Head of caudate nucleus (tissue), 42 donors: ENCODE measurements at regions not wholly inside any gene's neighbourhood (a gene's known extent, or its start where the extent isn't known, plus 50 kb on each side); places are given as distances from the start of the nearest gene placed in this dataset.

Source experiments
- DNase-seq, 42 donors: peaks; one replicate each; pipeline versions ENCODE4 v3.0.0 to v3.0.0-alpha.2; 2020 to 2021; ENCODE audit warnings: mixed read lengths in 7 of 42
- intact Hi-C: fragments of 100-400 bp; cut with DNase I; formaldehyde crosslinking; loops from one replicate; pipeline ENCODE4 v1.15.0; 2022

DNA sequence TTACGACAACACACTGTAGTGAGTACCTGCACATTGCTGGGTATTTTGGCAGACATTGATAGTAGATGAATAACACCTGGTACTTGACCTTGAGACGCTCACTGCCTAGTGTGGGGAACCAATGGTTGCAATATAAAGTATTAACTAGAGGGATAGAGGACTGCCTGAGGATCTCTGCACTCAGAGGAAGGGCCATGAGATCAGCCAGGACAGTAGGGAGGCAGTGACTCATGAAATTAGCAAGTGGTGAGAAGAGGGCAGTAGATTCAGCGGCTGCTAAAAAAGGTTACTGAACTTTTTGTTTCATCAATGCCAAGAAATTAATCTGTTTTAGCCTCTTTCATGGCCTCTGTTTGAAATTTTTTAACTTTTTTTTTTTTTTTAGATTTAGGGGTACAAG lies 250.8 kb upstream of the TCF4 start:
- intact Hi-C loops, result no loop called here

DNA sequence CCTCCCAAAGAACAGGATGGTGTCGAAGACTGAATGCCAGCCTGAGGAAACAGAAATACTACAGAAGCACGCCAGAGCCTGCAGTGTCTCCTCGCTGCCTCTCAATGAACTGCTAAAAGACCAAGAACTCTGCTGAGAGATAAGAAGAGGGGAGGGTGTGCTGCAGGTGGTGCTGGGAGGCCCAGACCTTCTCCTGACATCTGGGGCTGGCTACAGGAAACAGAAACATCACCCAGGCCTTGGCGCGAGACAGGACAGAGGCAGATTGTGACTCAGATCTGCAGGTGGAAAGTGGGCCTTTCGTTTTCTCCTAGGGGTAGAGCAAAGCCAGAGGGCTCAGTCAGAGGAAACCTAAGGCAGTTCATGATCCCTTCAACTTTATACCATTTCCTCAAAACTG lies 250.3 kb upstream of the TCF4 start:
- intact Hi-C loops, result no loop called here
- DNase-seq, result no peak

More for the DNA sequence above, 250.8 kb upstream of the TCF4 start:
- DNase-seq, result no peak

- no peak for DNase-seq
- intact Hi-C loops, result no loop called here
Measured at GRCh38 chr18:55833543-55833942, 245.6 kb upstream of the TCF4 start.

DNA sequence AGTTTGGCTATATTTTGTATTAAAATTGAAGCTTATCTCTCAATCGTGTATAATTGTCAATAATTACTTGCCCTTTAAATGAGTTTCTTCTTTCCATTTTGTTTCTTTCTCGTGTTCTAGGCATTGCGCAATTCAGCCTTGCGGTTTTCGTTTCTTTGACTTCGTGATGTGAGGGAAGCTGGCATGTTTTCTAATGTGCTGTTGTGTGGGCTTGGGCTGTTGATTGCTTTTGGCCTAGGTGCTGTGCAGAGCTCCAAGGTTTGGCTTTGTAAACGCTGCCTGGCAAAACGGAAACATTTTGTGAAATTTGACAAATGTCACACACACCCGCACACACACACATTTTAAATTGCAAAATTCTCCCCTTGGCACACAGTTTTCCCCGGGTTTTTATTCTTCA lies 242.6 kb upstream of the TCF4 start:
- intact Hi-C loops, result no loop called here
- DNase-seq, result no peak

DNA sequence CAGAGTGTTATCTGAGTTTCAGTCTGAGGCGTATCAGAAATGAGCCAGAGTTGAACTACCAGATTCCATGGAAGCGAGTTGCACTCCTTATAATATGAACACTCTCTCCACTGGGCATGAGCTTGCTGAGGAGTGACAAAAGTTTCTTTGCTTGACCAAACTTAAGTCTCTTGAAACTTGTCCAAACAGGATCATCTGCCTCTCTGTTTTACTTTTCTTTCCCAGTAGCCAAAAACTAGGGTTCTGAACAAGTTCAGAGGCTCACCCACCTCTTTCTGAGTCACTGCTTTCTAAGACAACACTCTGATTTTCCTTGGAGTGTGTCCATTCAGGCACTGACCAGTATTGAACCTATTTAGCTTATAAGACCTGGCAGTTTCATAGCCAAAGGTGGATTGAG lies 233.2 kb upstream of the TCF4 start:
- intact Hi-C loops, result no loop called here
- DNase-seq, result no peak

GRCh38 chr18:55819448-55819847 lies 231.5 kb upstream of the TCF4 start:
- intact Hi-C loops, result no loop called here

DNA sequence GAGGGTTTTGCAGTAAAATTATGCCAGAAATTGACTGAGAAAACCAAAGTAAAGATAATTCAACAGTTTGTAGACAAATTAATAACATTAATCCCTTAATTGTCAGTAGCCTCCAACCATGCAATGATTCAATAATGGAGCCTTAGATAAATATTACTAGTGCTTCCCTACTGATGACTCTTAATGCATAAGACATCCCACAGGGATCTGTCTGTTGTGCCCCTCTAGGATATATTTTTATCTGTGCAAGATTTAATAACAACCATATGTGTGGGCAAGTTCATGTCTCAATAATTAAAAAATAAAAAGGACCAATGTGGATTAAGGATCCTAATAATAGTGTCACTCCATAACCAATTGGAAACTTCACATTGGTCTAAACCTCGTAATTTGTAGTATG lies 230.3 kb upstream of the TCF4 start:
- DNase-seq, result no peak
- intact Hi-C loops, result no loop called here

More at GRCh38 chr18:55819448-55819847, 231.5 kb upstream of the TCF4 start:
- no peak for DNase-seq

- intact Hi-C loops, result no loop called here
- DNase-seq, result no peak
Measured at GRCh38 chr18:55811925-55812324, 223.9 kb upstream of the TCF4 start.

DNA sequence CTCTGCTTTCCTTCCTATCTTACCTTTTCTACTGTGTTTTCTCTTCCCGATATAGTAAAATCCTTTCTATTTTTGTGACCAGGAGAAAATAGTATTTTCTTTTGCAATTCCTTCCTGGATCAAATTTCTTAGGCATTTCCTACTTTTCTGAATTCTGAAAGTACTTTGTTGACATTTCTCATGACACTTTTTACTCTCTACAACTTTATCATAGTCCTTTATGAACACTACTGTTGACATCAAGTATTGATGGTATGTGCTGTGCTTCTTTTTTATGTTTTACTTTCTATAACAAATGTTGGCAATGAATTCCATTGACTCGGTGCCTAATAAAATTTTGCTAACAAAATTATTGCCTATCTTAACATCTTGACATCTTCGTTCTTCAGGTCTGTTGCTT lies 217.7 kb upstream of the TCF4 start:
- no peak for DNase-seq
- intact Hi-C loops, result no loop called here

DNA sequence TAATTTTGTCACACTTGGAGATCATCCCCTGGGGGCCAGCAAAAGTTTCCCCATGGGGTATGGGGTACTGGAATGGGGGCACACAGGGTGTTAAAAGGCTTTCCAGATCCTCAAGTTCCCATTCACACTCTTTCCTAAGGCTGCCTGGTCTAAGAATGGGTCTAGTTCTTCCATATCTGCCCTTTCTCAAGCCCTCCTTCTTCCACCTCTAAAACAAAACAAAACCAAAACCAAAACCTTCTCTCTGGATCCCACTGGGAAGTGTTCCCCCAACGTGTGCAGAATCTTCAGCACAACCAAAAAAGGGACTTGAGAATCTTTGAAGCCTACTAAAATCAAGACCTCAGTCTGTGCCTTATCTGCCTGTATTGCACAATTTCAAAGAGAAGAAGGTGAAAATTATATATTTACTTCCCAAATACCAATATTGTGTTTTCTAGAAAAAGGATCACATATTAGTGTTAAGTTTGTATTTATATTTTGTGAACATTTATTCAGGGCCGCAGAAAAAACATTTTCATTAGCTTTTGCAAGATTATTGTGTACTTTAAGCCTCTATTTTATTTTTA lies 207.2 kb upstream of the TCF4 start:
- DNase-seq, result no peak
- intact Hi-C loops, result no loop called here

DNA sequence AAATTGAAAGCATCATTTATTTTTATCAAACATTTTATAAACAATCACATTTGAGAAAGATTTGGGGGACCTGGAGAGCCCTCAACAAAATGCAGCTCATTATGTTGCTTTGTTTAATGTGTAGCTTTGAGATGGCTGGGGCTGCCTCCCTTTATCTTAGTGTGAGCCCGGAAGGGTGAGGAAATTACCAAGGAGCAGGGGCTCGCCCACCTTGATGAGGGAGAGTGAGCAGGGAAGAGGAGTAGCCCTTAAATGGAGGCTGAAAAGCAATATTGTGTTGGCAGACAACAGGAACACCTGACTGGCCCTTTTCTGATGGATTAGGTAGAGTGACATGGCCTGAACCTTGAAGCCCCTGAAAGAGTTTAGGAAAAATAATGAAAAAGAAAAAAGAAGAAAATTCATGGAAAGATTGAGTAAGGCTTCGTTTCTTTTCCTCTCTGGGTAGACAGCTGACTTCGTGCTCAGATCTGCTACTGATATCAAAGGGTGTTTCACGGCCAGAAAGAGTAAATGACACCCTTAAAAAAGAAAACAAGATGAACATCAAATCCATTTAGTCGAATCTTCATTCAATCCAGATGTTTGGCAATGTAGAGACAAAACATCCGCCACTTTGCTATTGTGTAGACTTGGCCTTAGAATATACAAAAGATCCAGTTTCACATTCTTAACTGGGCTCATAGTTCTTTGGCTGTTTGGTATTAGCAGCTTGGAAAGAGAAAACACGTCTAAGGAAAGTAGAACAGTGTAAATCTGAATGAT lies 206.5 kb upstream of the TCF4 start:
- no peak for DNase-seq
- intact Hi-C loops, result no loop called here

DNA sequence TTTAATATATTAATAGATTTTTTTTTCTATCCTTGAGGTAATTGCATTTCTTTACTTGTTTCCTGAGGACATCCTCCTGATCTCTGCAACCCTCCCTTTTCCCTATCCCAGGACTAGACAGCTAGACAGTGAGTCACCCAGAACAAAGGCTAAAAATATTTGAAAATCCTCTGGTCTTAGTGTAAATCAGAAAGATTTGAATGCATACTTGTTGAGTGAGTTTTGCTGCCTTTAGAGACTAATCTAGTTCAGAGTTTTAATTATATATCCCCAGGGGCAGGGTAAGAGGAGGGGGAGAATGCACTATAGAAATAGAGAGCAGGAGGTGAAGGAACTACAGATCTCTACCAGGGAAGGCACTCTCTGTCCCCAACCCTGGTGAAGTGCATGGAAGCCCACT lies 202.3 kb upstream of the TCF4 start:
- DNase-seq, result no peak
- intact Hi-C loops, result no loop called here

GRCh38 chr18:55787536-55788073 lies 199.6 kb upstream of the TCF4 start:
- intact Hi-C loops, result loop anchor here (10.0 kb wide), 1 partner anchor 443 kb away; no protein-coding TSS in a partner anchor
- no peak for DNase-seq

GRCh38 chr18:55786651-55787272 lies 198.8 kb upstream of the TCF4 start:
- no peak for DNase-seq
- intact Hi-C loops, result loop anchor here (10.0 kb wide), 1 partner anchor 442 kb away; no protein-coding TSS in a partner anchor

DNA sequence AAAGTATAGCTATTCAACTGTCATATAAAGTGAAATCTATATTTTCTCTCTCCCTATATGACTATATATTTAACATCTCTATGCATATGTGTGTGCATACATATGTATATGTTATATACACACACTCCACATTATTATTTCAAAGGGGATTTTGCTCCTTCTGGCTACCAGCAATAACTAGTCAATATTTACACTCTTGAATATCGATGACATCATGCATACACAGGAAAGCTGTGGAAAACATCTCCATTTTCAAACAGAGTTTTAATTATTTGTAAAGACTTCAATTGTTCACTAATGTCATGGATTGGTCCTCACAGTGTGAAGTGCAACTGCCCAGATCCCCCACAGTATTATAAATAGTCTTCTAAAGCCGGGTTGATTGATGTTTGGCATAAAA lies 195.9 kb upstream of the TCF4 start:
- DNase-seq, result no peak
- intact Hi-C loops, result loop anchor here (5.0 to 10.0 kb wide), 3 partner anchors 192 to 439 kb away; no protein-coding TSS in a partner anchor

DNA sequence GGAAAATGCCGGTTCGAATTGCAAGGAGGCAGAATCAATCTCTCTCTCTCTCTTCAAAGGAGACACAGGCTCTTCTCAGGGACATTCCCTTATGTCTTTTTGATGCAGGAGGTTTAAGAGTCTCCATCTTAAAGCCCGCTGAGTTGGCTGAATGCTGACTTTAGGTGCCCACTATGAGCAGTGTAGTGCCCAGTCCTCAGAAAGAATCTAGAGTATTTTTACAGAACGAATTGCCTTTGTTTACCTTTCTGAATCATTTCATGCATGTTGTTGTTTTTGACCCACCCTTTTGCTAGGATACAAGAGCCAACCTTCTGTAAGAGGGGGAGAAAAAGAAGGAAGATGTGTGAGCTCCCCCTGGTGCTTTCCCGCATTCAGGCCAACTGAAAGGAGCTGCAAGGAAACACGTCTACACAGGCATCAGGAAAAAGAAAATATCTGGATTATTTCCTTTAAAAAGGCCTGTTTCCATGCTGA lies 193.5 kb upstream of the TCF4 start:
- intact Hi-C loops, result loop anchor here (5.0 to 10.0 kb wide), 3 partner anchors 189 to 437 kb away; no protein-coding TSS in a partner anchor
- DNase-seq, result peak in 41 of 42 donors; percentile 31 to 90 (median 70)

GRCh38 chr18:55780586-55781071 lies 192.6 kb upstream of the TCF4 start:
- DNase-seq, result no peak
- intact Hi-C loops, result loop anchor here (5.0 to 10.0 kb wide), 3 partner anchors 188 to 436 kb away; no protein-coding TSS in a partner anchor

GRCh38 chr18:55779691-55780585 lies 191.9 kb upstream of the TCF4 start:
- peak; percentile 11 to 83 (median 64) for DNase-seq
- intact Hi-C loops, result loop anchor here (5.0 to 10.0 kb wide), 3 partner anchors 188 to 435 kb away; no protein-coding TSS in a partner anchor
